T-helper 2 cell treated with Interferon-gamma antibody and Interleukin-4, amounts not matched to agents 5 μg/mL and 100 μg/mL, for 36 hours (primary cell): ENCODE measurements at regions not wholly inside any gene's neighbourhood (a gene's known extent, or its start where the extent isn't known, plus 50 kb on each side); places are given as distances from the start of the nearest gene placed in this dataset.

Experiments used
- DNase-seq: peaks from one replicate; pipeline ENCODE4 v3.0.0; 2021; ENCODE audit warnings: low spot score
- H3K27ac Mint-ChIP-seq: one replicate; pipeline ENCODE4 v1.8.0; 2021; ENCODE audit warnings: mild to moderate bottlenecking, mixed read lengths
- H3K27me3 Mint-ChIP-seq: one replicate; pipeline ENCODE4 v1.8.0; 2021; ENCODE audit warnings: low read depth, mixed read lengths
- H3K36me3 Mint-ChIP-seq: one replicate; pipeline ENCODE4 v1.8.0; 2021; ENCODE audit warnings: low read depth, mixed read lengths
- H3K4me1 Mint-ChIP-seq: one replicate; pipeline ENCODE4 v1.8.0; 2021; ENCODE audit warnings: low read depth, mixed read lengths
- H3K4me3 Mint-ChIP-seq: one replicate; pipeline ENCODE4 v1.8.0; 2022; ENCODE audit warnings: mild to moderate bottlenecking, moderate library complexity, mixed read lengths
- H3K9me3 Mint-ChIP-seq: one replicate; pipeline ENCODE4 v1.8.0; 2021; ENCODE audit warnings: mixed read lengths

DNA sequence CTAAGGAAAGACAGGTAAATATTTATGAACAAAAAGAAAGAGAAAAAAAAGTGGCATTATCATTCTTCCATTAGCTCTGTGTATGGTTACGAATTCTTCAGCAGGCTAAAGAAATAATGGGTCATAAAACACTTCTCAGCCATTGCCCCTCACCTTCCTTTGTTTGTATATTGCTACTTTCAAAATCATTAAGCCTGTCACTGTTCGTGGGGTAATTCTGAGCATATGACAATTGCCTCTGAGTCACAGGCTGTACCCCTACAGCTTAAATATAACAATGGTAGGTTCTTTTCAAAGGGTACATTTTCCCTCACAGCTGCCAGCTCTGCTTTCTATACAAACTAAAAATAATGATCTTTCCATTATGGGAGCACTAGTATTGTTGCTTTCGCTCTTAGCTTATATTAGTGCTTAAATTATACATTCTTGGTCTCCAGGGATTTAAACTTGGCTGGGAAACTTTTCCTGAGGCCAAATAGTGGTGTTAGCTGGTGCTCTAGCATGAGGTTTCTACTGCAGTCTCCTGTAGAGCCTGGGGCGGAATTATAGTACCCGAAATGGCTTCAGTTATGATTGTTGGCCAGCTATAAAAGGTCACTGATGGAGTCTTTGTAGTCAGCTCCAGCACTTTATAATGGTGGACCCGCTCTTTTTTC, 74.7 kb upstream of the CDH11 start:
- H3K36me3 Mint-ChIP-seq: no peaks in the 10 kb centered on the region
- H3K4me3 Mint-ChIP-seq: no peak overlapping the region
- DNase-seq: no peak
- H3K4me1 Mint-ChIP-seq: no peaks in the 10 kb centered on the region
- H3K27me3 Mint-ChIP-seq: no peaks in the 10 kb centered on the region
- peaks cover 18% of the 10 kb centered on the region for H3K9me3 Mint-ChIP-seq
- no peak overlapping the region for H3K27ac Mint-ChIP-seq

DNA sequence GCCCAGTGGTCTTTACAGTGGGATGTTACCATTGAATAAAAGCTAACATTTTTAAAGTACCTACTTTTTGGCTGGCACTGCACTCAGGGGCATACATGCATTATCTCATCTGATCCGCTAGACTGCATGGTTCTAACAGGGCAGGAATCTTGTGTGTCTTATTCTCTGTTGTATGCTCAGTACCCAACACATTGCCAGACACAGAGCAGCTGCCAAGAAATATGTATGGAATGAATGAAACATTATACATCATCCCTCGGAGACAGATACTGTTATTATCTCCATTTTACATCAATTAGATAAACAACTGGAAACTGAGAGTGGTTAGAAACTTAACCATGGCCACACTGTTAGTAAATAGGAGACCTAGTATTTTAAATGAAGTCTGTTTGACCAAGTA, 74.1 kb upstream of the CDH11 start:
- Mint-ChIP-seq H3K27me3 (no peaks in the 10 kb centered on the region), H3K36me3 (no peaks in the 10 kb centered on the region), H3K4me1 (no peaks in the 10 kb centered on the region), H3K4me3 (no peak overlapping the region), H3K27ac (no peak overlapping the region), H3K9me3 (peaks cover 18% of the 10 kb centered on the region)
- no peak for DNase-seq

DNA sequence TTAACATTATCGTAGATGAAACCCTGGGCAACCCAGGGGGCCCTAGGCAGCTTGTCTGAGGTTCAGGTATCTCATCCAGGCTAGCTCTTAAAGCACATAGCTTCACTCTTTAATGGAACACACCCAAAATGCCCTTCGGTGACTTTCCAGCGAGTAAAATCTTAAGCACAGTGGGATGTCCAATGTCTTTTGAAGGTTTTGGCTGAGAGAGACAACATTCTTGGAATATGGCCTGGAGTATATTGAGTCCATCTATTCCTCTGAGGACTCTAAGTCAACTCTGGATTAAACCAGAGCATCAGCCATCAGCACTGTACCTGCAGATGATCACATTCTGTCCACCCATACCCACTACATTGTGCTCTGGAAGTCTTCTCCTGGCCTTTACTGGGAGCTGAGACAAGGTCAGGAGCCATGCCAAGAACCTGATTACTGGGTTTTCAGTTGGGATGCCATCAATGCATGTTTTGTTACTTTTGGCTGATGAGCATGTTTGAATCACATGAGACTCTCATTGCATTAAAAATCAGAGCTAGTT, 63.4 kb upstream of the CDH11 start:
- no peaks in the 10 kb centered on the region for H3K27me3 Mint-ChIP-seq
- no peak overlapping the region for H3K27ac Mint-ChIP-seq
- DNase-seq: no peak
- peaks cover 12% of the 10 kb centered on the region for H3K9me3 Mint-ChIP-seq
- no peak overlapping the region for H3K4me3 Mint-ChIP-seq
- H3K4me1 Mint-ChIP-seq: no peaks in the 10 kb centered on the region
- no peaks in the 10 kb centered on the region for H3K36me3 Mint-ChIP-seq

DNA sequence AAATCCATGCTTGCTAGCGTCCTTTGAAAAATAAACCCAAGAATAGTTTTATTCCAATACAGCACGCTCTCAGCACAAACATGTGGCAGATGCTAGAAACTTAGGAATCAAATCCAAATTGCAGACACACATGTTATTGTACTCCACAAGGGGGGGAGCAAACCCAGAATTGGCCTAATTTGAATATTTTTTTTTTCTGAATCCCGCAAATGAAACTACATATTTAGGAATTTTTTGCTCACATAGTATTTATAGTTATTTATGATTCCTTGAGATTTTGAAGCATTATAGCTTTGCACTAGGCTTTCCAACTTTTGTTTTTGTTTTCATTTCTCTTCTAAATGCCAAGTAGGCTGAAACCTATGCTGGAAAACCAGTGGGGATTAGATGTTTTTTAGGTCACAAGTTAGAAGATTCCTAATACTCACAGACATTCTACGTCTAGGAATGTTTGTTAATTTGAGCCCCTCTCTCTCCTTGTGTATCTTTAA, 59.3 kb upstream of the CDH11 start:
- no peaks in the 10 kb centered on the region for H3K4me1 Mint-ChIP-seq
- H3K36me3 Mint-ChIP-seq: no peaks in the 10 kb centered on the region
- H3K27ac Mint-ChIP-seq: no peak overlapping the region
- no peak for DNase-seq
- no peak overlapping the region for H3K4me3 Mint-ChIP-seq
- peaks cover 4% of the 10 kb centered on the region for H3K9me3 Mint-ChIP-seq
- no peaks in the 10 kb centered on the region for H3K27me3 Mint-ChIP-seq

DNA sequence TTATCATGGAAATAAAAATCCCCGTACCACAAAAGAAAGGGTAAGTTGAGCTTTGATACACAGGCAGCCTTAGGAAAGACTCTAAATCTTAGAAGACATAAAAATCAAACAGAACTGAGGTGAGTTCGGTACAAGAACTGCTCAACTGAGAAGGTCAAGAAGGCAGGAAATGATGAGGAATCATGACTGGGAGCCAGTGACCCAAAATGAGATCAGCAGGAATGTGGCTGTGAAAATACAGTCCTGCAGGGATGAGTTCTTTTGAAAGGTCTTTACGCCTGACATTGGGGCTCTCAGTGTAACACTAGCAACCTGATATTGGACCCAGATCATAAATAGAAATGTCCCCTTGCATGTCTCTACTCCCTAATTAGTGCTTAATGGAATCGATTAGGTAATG, 56.3 kb upstream of the CDH11 start:
- Mint-ChIP-seq H3K4me3 (no peak overlapping the region), H3K9me3 (peaks cover 7% of the 10 kb centered on the region), H3K27me3 (no peaks in the 10 kb centered on the region), H3K4me1 (no peaks in the 10 kb centered on the region), H3K27ac (no peak overlapping the region), H3K36me3 (no peaks in the 10 kb centered on the region)
- DNase-seq: no peak

DNA sequence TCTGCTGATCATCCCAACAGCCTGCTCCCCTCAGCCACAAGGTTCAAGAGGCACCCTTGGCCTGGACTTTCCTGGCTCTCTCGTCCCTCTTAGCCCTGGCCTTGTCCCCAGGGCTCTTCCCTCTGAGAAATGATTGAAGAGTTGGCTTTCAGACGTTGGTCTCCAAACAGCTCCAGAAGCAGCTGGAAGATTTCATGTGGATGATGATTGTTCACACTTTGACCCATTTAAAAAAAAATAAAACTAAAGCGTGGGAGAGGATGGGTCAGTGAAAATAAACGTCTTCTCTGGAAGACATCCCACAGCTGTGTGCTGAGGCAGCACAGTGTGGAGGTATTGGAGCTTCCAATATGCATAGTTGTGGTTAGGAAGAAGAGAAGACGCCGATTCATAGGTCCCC, 54.7 kb upstream of the CDH11 start:
- Mint-ChIP-seq H3K9me3 (peaks cover 7% of the 10 kb centered on the region), H3K27ac (no peak overlapping the region), H3K36me3 (no peaks in the 10 kb centered on the region), H3K4me3 (no peak overlapping the region), H3K4me1 (no peaks in the 10 kb centered on the region), H3K27me3 (no peaks in the 10 kb centered on the region)
- no peak for DNase-seq

DNA sequence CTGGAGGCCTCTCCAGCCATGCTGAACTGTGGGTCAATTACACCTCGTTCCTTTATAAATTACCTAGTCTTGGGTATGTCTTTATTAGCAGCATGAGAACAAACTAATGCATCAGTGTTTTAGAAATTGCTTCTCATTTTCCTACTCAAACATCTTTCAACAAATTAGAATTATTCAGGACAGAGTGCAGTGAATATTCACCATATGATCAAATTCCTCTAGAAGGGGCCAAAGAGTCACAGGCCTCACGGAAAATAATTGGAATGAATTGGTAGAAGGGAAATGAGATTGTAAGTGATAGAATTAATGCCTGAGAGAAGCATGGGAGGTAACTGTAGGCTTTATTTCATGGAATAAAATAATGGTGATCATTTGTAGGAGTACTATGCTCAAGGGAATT, 50.5 kb upstream of the CDH11 start:
- DNase-seq: no peak
- Mint-ChIP-seq H3K27me3 (no peaks in the 10 kb centered on the region), H3K27ac (no peak overlapping the region), H3K9me3 (peaks cover 24% of the 10 kb centered on the region), H3K36me3 (no peaks in the 10 kb centered on the region), H3K4me1 (no peaks in the 10 kb centered on the region), H3K4me3 (no peak overlapping the region)
